ENCODE measurements at regions not wholly inside any gene's neighbourhood (a gene's known extent, or its start where the extent isn't known, plus 50 kb on each side); places are given as distances from the start of the nearest gene placed in this dataset.

DNA sequence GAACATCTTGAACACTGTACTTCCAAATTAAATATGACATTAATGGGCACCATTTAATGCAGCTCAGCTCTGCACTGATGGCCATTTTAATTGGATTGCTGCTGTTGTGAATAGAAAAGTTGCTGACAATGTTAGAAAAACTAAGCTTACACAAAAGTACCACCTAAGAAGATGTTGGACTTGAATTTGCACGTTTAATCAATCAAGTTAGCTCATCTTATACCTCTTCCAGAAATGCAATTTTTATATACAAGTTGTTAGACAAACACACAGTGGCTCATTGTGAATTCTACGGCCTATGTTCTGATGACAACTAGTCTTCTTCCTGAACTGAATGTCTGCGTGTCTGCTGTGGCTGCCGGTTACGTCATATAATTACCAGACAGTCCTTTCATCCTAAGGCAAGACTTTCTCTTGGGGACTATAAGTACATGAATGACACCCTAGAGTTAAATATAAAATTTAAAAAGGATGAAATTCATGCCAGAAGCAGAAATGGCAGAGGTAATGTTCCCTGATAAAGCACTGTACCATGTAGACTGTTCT lies 330.2 kb downstream of the EPM2A start:
- TF ChIP-seq, protein P1, sequence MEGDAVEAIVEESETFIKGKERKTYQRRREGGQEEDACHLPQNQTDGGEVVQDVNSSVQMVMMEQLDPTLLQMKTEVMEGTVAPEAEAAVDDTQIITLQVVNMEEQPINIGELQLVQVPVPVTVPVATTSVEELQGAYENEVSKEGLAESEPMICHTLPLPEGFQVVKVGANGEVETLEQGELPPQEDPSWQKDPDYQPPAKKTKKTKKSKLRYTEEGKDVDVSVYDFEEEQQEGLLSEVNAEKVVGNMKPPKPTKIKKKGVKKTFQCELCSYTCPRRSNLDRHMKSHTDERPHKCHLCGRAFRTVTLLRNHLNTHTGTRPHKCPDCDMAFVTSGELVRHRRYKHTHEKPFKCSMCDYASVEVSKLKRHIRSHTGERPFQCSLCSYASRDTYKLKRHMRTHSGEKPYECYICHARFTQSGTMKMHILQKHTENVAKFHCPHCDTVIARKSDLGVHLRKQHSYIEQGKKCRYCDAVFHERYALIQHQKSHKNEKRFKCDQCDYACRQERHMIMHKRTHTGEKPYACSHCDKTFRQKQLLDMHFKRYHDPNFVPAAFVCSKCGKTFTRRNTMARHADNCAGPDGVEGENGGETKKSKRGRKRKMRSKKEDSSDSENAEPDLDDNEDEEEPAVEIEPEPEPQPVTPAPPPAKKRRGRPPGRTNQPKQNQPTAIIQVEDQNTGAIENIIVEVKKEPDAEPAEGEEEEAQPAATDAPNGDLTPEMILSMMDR (IDR thresholded peaks at IDR 0.05) = no peak
- TF ChIP-seq POLR2A (IDR thresholded peaks at IDR 0.05) = no peak
